ENCODE measurements at regions not wholly inside any gene's neighbourhood (a gene's known extent, or its start where the extent isn't known, plus 50 kb on each side); places are given as distances from the start of the nearest gene placed in this dataset.

GRCh38 chr6:126175251-126175650 is 164.7 kb upstream of the CENPW start:
- ChIA-PET POLR2A (no interaction called here), CTCF (no interaction called here)
- Mint-ChIP-seq H3K4me3 (no peak overlapping the region), H3K36me3 (peaks cover 0 to 8% (median 2%) of the 10 kb centered on the region in 3 donors), H3K4me1 (peaks cover 5 to 8% (median 5%) of the 10 kb centered on the region in 3 donors), H3K27ac (no peak overlapping the region), H3K9me3 (no peaks in the 10 kb centered on the region), H3K27me3 (peaks cover 2 to 3% of the 10 kb centered on the region in 2 donors)
- no peak overlapping the region for H3K4me3 ChIP-seq (ENCODE audit: low read length)
- H3K9me3 ChIP-seq (ENCODE audit: low read length) = no peaks in the 10 kb centered on the region
- no peaks in the 10 kb centered on the region for H3K36me3 ChIP-seq (ENCODE audit: insufficient read depth, low read length)
- no peak for DNase-seq
- H3K27me3 ChIP-seq (ENCODE audit: insufficient read depth, low read length, poor library complexity, severe bottlenecking) = no peaks in the 10 kb centered on the region
- H3K27ac ChIP-seq (ENCODE audit: low read depth, low read length) = no peak overlapping the region
- peaks cover 6% of the 10 kb centered on the region for H3K4me1 ChIP-seq (ENCODE audit: insufficient read depth, low read length)

DNA sequence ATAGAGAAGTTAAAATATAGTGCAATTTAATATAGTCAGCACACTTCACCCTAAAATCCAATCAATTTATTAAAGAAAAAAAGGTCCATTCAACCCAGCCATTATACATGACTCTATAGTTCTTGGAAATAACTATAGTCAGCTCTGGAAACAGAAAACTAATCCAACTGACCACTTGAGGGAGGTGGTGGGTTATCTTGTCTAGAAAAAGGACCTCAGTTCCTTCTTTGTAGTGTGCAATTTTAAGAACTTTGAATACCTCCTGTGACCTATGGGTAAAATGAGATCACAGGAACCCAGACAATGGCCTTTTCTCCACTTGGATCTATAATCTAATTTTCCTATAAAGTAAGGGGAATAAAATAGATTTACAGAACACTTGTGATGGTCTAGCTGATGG is 163.6 kb upstream of the CENPW start:
- CTCF ChIA-PET = no interaction called here

GRCh38 chr6:126180585-126180984 is 159.3 kb upstream of the CENPW start:
- no peaks in the 10 kb centered on the region for H3K4me1 ChIP-seq (ENCODE audit: insufficient read depth, low read length)
- H3K9me3 ChIP-seq (ENCODE audit: low read length) = no peaks in the 10 kb centered on the region
- no peak overlapping the region for H3K4me3 Mint-ChIP-seq
- no peak overlapping the region for H3K27ac Mint-ChIP-seq
- POLR2A ChIA-PET = no interaction called here
- no peaks in the 10 kb centered on the region for H3K4me1 Mint-ChIP-seq
- peaks cover 0 to 13% (median 2%) of the 10 kb centered on the region in 3 donors for H3K36me3 Mint-ChIP-seq
- no peaks in the 10 kb centered on the region for H3K36me3 ChIP-seq (ENCODE audit: insufficient read depth, low read length)
- no peak overlapping the region for H3K4me3 ChIP-seq (ENCODE audit: low read length)
- DNase-seq = no peak
- H3K27me3 ChIP-seq (ENCODE audit: insufficient read depth, low read length, poor library complexity, severe bottlenecking) = no peaks in the 10 kb centered on the region
- no peaks in the 10 kb centered on the region for H3K9me3 Mint-ChIP-seq
- no peaks in the 10 kb centered on the region for H3K27me3 Mint-ChIP-seq
- CTCF ChIA-PET = no interaction called here
- H3K27ac ChIP-seq (ENCODE audit: low read depth, low read length) = no peak overlapping the region

More for the DNA sequence above, 163.6 kb upstream of the CENPW start:
- peaks cover under 1 to 2% (median 2%) of the 10 kb centered on the region in 3 donors for H3K4me1 Mint-ChIP-seq
- no peaks in the 10 kb centered on the region for H3K36me3 ChIP-seq (ENCODE audit: insufficient read depth, low read length)
- no peak overlapping the region for H3K27ac Mint-ChIP-seq
- no peak overlapping the region for H3K4me3 Mint-ChIP-seq
- DNase-seq = no peak
- H3K9me3 ChIP-seq (ENCODE audit: low read length) = no peaks in the 10 kb centered on the region
- H3K36me3 Mint-ChIP-seq = peaks cover 0 to 8% (median 2%) of the 10 kb centered on the region in 3 donors
- POLR2A ChIA-PET = no interaction called here
- peaks cover under 1 to 3% of the 10 kb centered on the region in 2 donors for H3K27me3 Mint-ChIP-seq
- H3K4me3 ChIP-seq (ENCODE audit: low read length) = no peak overlapping the region
- no peaks in the 10 kb centered on the region for H3K9me3 Mint-ChIP-seq
- H3K27ac ChIP-seq (ENCODE audit: low read depth, low read length) = no peak overlapping the region
- H3K4me1 ChIP-seq (ENCODE audit: insufficient read depth, low read length) = no peaks in the 10 kb centered on the region
- H3K27me3 ChIP-seq (ENCODE audit: insufficient read depth, low read length, poor library complexity, severe bottlenecking) = no peaks in the 10 kb centered on the region

- Histone ChIP-seq H3K36me3 (ENCODE audit: insufficient read depth, low read length) (no peaks in the 10 kb centered on the region), H3K4me3 (ENCODE audit: low read length) (no peak overlapping the region), H3K9me3 (ENCODE audit: low read length) (no peaks in the 10 kb centered on the region), H3K4me1 (ENCODE audit: insufficient read depth, low read length) (no peaks in the 10 kb centered on the region), H3K27me3 (ENCODE audit: insufficient read depth, low read length, poor library complexity, severe bottlenecking) (no peaks in the 10 kb centered on the region), H3K27ac (ENCODE audit: low read depth, low read length) (no peak overlapping the region)
- no peak overlapping the region for H3K4me3 Mint-ChIP-seq
- POLR2A ChIA-PET = no interaction called here
- CTCF ChIA-PET = no interaction called here
- no peaks in the 10 kb centered on the region for H3K9me3 Mint-ChIP-seq
- peaks cover 0 to 18% (median 2%) of the 10 kb centered on the region in 3 donors for H3K36me3 Mint-ChIP-seq
- H3K4me1 Mint-ChIP-seq = no peaks in the 10 kb centered on the region
- no peaks in the 10 kb centered on the region for H3K27me3 Mint-ChIP-seq
- H3K27ac Mint-ChIP-seq = no peak overlapping the region
- DNase-seq = no peak
Measured at GRCh38 chr6:126181173-126181741, 158.7 kb upstream of the CENPW start.

GRCh38 chr6:126181890-126182289 is 158.0 kb upstream of the CENPW start:
- POLR2A ChIA-PET = no interaction called here

GRCh38 chr6:126182650-126183311 is 157.1 kb upstream of the CENPW start:
- H3K9me3 Mint-ChIP-seq = no peaks in the 10 kb centered on the region
- Histone ChIP-seq H3K4me1 (ENCODE audit: insufficient read depth, low read length) (no peaks in the 10 kb centered on the region), H3K9me3 (ENCODE audit: low read length) (no peaks in the 10 kb centered on the region), H3K27ac (ENCODE audit: low read depth, low read length) (no peak overlapping the region), H3K27me3 (ENCODE audit: insufficient read depth, low read length, poor library complexity, severe bottlenecking) (no peaks in the 10 kb centered on the region), H3K36me3 (ENCODE audit: insufficient read depth, low read length) (no peaks in the 10 kb centered on the region), H3K4me3 (ENCODE audit: low read length) (no peak overlapping the region)
- H3K27me3 Mint-ChIP-seq = no peaks in the 10 kb centered on the region
- no peaks in the 10 kb centered on the region for H3K4me1 Mint-ChIP-seq
- ChIA-PET POLR2A (no interaction called here), CTCF (no interaction called here)
- DNase-seq = no peak
- H3K4me3 Mint-ChIP-seq = no peak overlapping the region
- no peak overlapping the region for H3K27ac Mint-ChIP-seq
- peaks cover 0 to 14% (median 0%) of the 10 kb centered on the region in 3 donors for H3K36me3 Mint-ChIP-seq

More at GRCh38 chr6:126181890-126182289, 158.0 kb upstream of the CENPW start:
- Mint-ChIP-seq H3K36me3 (peaks cover 0 to 18% (median 2%) of the 10 kb centered on the region in 3 donors), H3K27me3 (no peaks in the 10 kb centered on the region), H3K4me1 (no peaks in the 10 kb centered on the region), H3K4me3 (no peak overlapping the region), H3K9me3 (no peaks in the 10 kb centered on the region), H3K27ac (no peak overlapping the region)
- no peaks in the 10 kb centered on the region for H3K27me3 ChIP-seq (ENCODE audit: insufficient read depth, low read length, poor library complexity, severe bottlenecking)
- CTCF ChIA-PET = no interaction called here
- no peak for DNase-seq
- no peak overlapping the region for H3K27ac ChIP-seq (ENCODE audit: low read depth, low read length)
- no peaks in the 10 kb centered on the region for H3K36me3 ChIP-seq (ENCODE audit: insufficient read depth, low read length)
- no peak overlapping the region for H3K4me3 ChIP-seq (ENCODE audit: low read length)
- no peaks in the 10 kb centered on the region for H3K4me1 ChIP-seq (ENCODE audit: insufficient read depth, low read length)
- H3K9me3 ChIP-seq (ENCODE audit: low read length) = no peaks in the 10 kb centered on the region

- ChIA-PET POLR2A (no interaction called here), CTCF (no interaction called here)
- no peak overlapping the region for H3K4me3 Mint-ChIP-seq
- H3K4me1 ChIP-seq (ENCODE audit: insufficient read depth, low read length) = no peaks in the 10 kb centered on the region
- peaks cover 0 to 10% (median 0%) of the 10 kb centered on the region in 3 donors for H3K36me3 Mint-ChIP-seq
- H3K27me3 Mint-ChIP-seq = no peaks in the 10 kb centered on the region
- H3K9me3 Mint-ChIP-seq = no peaks in the 10 kb centered on the region
- no peak overlapping the region for H3K27ac Mint-ChIP-seq
- no peak for DNase-seq
- no peaks in the 10 kb centered on the region for H3K36me3 ChIP-seq (ENCODE audit: insufficient read depth, low read length)
- H3K4me3 ChIP-seq (ENCODE audit: low read length) = no peak overlapping the region
- no peaks in the 10 kb centered on the region for H3K27me3 ChIP-seq (ENCODE audit: insufficient read depth, low read length, poor library complexity, severe bottlenecking)
- no peaks in the 10 kb centered on the region for H3K9me3 ChIP-seq (ENCODE audit: low read length)
- H3K27ac ChIP-seq (ENCODE audit: low read depth, low read length) = no peak overlapping the region
- no peaks in the 10 kb centered on the region for H3K4me1 Mint-ChIP-seq
Measured at GRCh38 chr6:126185774-126186173, 154.1 kb upstream of the CENPW start.

GRCh38 chr6:126188279-126188909 is 151.5 kb upstream of the CENPW start:
- Histone ChIP-seq H3K4me1 (ENCODE audit: insufficient read depth, low read length) (no peaks in the 10 kb centered on the region), H3K27me3 (ENCODE audit: insufficient read depth, low read length, poor library complexity, severe bottlenecking) (no peaks in the 10 kb centered on the region), H3K36me3 (ENCODE audit: insufficient read depth, low read length) (no peaks in the 10 kb centered on the region), H3K27ac (ENCODE audit: low read depth, low read length) (no peak overlapping the region), H3K9me3 (ENCODE audit: low read length) (no peaks in the 10 kb centered on the region), H3K4me3 (ENCODE audit: low read length) (no peak overlapping the region)
- H3K27ac Mint-ChIP-seq = no peak overlapping the region
- H3K27me3 Mint-ChIP-seq = peaks cover 0 to 1% of the 10 kb centered on the region in 2 donors
- no peaks in the 10 kb centered on the region for H3K4me1 Mint-ChIP-seq
- H3K4me3 Mint-ChIP-seq = no peak overlapping the region
- CTCF ChIA-PET = no interaction called here
- no peak for DNase-seq
- POLR2A ChIA-PET = no interaction called here
- peaks cover 0 to 26% (median 0%) of the 10 kb centered on the region in 3 donors for H3K36me3 Mint-ChIP-seq
- H3K9me3 Mint-ChIP-seq = peaks cover 0 to 2% (median 0%) of the 10 kb centered on the region in 5 donors

Measured in CD8-positive, alpha-beta memory T cell (primary cell).